ENCODE measurements at regions not wholly inside any gene's neighbourhood (a gene's known extent, or its start where the extent isn't known, plus 50 kb on each side); places are given as distances from the start of the nearest gene placed in this dataset.

- CTCF ChIA-PET = no interaction called here
- in situ Hi-C loops (cut with MboI; ENCODE audit: low sequenced_read_pairs) = no loop called here
- H3K4me1 ChIP-seq (ENCODE audit: control insufficient read depth, insufficient read depth, low read length) = no peaks in the 10 kb centered on the region
Measured at GRCh38 chr2:126049461-126049860, 606.5 kb upstream of the GYPC start.

More at GRCh38 chr2:126049461-126049860, 606.5 kb upstream of the GYPC start:
- Histone ChIP-seq H3K9me1 (ENCODE audit: insufficient read depth, low read length) (no peaks in the 10 kb centered on the region), H2BK15ac (ENCODE audit: low read depth, low read length) (no peak overlapping the region), H4K8ac (ENCODE audit: low read depth in 2 of 2, low read length in 2 of 2) (no peak overlapping the region), H3K4me2 (ENCODE audit: low read depth, low read length) (no peak overlapping the region), H4K20me1 (ENCODE audit: insufficient read depth, low read length) (no peaks in the 10 kb centered on the region), H2BK5ac (ENCODE audit: low read depth, low read length, poor library complexity, severe bottlenecking) (no peak overlapping the region), H2BK20ac (ENCODE audit: low read depth, low read length) (no peak overlapping the region), H4K91ac (ENCODE audit: insufficient read depth, low read depth, low read length) (no peak overlapping the region), H3K4ac (ENCODE audit: low read depth, low read length) (no peak overlapping the region), H3K18ac (ENCODE audit: low read depth, low read length) (no peak overlapping the region), H3K27me3 (ENCODE audit: control insufficient read depth, insufficient read depth, low read length) (no peaks in the 10 kb centered on the region), H2AK5ac (ENCODE audit: low read depth, low read length) (no peak overlapping the region), H3K36me3 (ENCODE audit: control insufficient read depth, insufficient read depth, low read length) (no peaks in the 10 kb centered on the region), H2AK9ac (replicated peaks; ENCODE audit: low read depth, low read length, poor library complexity) (no peak overlapping the region), H4K5ac (ENCODE audit: low read depth, low read length) (no peak overlapping the region), H2BK120ac (ENCODE audit: low read depth, low read length) (no peak overlapping the region), H3K4me3 (ENCODE audit: insufficient read depth, low read depth, low read length) (no peak overlapping the region), H3K56ac (ENCODE audit: extremely low read depth, insufficient read depth, low read length) (no peak overlapping the region), H3K27ac (ENCODE audit: insufficient read depth, low read length) (no peak overlapping the region), H2AFZ (replicated peaks; ENCODE audit: low read length, poor library complexity) (no peak overlapping the region), H3K9me3 (ENCODE audit: control insufficient read depth, insufficient read depth, low read length) (peaks cover 5% of the 10 kb centered on the region; the same call in 1 of the 2 replicates), H3K79me1 (ENCODE audit: low read depth in 1 of 2, low read length in 2 of 2) (no peaks in the 10 kb centered on the region), H3K9ac (ENCODE audit: low read depth, low read length) (no peak overlapping the region), H3K14ac (replicated peaks; ENCODE audit: low read depth, low read length) (no peak overlapping the region), H3K23ac (ENCODE audit: low read depth, low read length) (no peak overlapping the region)
- ATAC-seq (ENCODE audit: low read depth) = no peak
- intact Hi-C loops (cut with micrococcal nuclease) (no loop called here), dilution Hi-C loops (cut with HindIII; ENCODE audit: low sequenced_read_pairs, unreplicated experiment) (no loop called here)
- WGBS, 2 experiments (ENCODE audit: extremely low coverage in 2 of 2, insufficient read length in 1 of 2) = no CpG with 5 or more reads among the region's 1 CpG
- no peak for DNase-seq
- POLR2A ChIA-PET (ENCODE audit: unreplicated experiment) = no interaction called here
- TF ChIP-seq MAZ (IDR thresholded peaks at IDR 0.05; ENCODE audit: borderline replicate concordance, low read depth, low read length) = no peak
- TF ChIP-seq CEBPB (IDR thresholded peaks at IDR 0.05; ENCODE audit: low read depth, low read length) = no peak
- no peak for TF ChIP-seq RAD21 (IDR thresholded peaks at IDR 0.05; ENCODE audit: low read length)
- TF ChIP-seq FOS (IDR thresholded peaks at IDR 0.05; ENCODE audit: low read depth, low read length) = no peak
- TF ChIP-seq POLR2A (IDR thresholded peaks at IDR 0.05; ENCODE audit: low read depth, low read length) = no peak
- no peak for TF ChIP-seq BHLHE40 (IDR thresholded peaks at IDR 0.05; ENCODE audit: low read depth, low read length)
- TF ChIP-seq ELK1 (IDR thresholded peaks at IDR 0.05; ENCODE audit: borderline replicate concordance, low read depth, low read length) = no peak
- TF ChIP-seq MXI1 (IDR thresholded peaks at IDR 0.05; ENCODE audit: borderline replicate concordance, low read depth, low read length) = no peak
- TF ChIP-seq SMC3 (IDR thresholded peaks at IDR 0.05; ENCODE audit: low read depth, low read length) = no peak
- no peak for TF ChIP-seq RFX5 (IDR thresholded peaks at IDR 0.05; ENCODE audit: low read depth, low read length)
- TF ChIP-seq, protein P1, sequence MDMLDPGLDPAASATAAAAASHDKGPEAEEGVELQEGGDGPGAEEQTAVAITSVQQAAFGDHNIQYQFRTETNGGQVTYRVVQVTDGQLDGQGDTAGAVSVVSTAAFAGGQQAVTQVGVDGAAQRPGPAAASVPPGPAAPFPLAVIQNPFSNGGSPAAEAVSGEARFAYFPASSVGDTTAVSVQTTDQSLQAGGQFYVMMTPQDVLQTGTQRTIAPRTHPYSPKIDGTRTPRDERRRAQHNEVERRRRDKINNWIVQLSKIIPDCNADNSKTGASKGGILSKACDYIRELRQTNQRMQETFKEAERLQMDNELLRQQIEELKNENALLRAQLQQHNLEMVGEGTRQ (IDR thresholded peaks at IDR 0.05; ENCODE audit: low read depth, low read length) = no peak
- no peak for TF ChIP-seq MAFK (IDR thresholded peaks at IDR 0.05; ENCODE audit: low read depth, low read length)
- TF ChIP-seq, protein P2, sequence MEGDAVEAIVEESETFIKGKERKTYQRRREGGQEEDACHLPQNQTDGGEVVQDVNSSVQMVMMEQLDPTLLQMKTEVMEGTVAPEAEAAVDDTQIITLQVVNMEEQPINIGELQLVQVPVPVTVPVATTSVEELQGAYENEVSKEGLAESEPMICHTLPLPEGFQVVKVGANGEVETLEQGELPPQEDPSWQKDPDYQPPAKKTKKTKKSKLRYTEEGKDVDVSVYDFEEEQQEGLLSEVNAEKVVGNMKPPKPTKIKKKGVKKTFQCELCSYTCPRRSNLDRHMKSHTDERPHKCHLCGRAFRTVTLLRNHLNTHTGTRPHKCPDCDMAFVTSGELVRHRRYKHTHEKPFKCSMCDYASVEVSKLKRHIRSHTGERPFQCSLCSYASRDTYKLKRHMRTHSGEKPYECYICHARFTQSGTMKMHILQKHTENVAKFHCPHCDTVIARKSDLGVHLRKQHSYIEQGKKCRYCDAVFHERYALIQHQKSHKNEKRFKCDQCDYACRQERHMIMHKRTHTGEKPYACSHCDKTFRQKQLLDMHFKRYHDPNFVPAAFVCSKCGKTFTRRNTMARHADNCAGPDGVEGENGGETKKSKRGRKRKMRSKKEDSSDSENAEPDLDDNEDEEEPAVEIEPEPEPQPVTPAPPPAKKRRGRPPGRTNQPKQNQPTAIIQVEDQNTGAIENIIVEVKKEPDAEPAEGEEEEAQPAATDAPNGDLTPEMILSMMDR (conservative IDR thresholded peaks at IDR 0.05; ENCODE audit: low read depth, low read length) = no peak
- TF ChIP-seq CHD1 (IDR thresholded peaks at IDR 0.05; ENCODE audit: low read depth, low read length) = no peak
- TF ChIP-seq NFE2L2 (IDR thresholded peaks at IDR 0.05; ENCODE audit: low read depth, low read length) = no peak
- no peak for TF ChIP-seq RCOR1 (IDR thresholded peaks at IDR 0.05; ENCODE audit: insufficient replicate concordance, low read length)
- BruUV-seq (replicated peaks) = no TSS peak

All from IMR-90 (cell line).